ENCODE measurements at regions not wholly inside any gene's neighbourhood (a gene's known extent, or its start where the extent isn't known, plus 50 kb on each side); places are given as distances from the start of the nearest gene placed in this dataset.

GRCh38 chr18:60984510-60984909 is 348.7 kb upstream of the CDH20 start:
- DNase-seq, result peak; percentile 81

DNA sequence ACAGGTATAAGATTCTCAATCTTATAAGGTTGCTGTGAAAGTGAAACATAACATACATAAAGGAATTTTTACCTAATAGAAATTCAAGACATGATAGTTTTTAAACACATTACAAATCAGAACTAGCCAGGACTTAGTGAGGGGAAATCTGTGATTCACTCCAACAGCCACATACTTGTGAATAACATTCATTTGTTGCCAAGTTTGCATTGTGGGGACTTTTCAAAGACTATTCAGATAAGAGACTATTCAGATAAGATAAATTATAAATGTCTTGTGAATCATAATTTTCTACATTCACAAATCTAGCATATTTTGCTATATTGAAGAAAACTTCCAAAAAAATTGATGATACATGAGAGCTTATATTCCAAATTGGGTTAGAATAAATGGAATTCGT is 345.3 kb upstream of the CDH20 start:
- DNase-seq, result peak; percentile 52

DNA sequence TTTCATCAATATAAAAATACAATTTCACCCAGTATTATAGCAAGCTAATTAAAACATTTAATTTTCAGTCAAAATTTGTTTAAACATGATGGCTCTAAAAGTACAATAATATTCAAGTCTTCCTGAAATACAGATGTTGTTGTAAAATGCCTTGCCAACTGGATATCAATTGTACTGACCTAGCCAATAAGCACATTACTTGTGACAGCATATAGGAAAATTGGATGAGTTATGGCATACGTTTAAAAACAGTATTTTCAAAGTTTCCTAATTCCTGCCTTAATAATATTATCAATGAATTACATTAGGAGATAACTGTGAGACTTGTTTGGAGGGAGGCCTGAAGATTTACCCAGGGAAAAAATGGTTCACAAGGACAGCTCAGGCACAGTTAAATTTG is 336.9 kb upstream of the CDH20 start:
- no peak for DNase-seq

DNA sequence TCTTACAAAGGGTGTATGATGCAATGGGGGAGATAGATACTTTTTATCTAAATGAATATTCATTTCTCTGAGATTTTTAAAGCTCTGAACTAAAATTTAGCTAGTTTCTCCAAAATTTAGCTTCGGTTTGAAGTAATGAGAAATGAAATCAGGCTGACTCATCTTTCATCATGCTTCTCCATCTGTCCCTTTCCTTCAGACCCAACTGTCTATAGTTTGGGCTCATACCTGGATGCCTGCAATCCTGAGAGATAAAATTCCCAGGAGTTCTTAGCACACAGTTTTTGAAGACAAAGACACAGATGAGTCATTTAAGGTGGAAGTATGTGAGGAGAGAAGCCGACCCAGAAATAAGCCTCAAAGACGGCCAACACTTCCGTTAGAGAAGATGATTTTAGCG is 336.4 kb upstream of the CDH20 start:
- no peak for DNase-seq

DNA sequence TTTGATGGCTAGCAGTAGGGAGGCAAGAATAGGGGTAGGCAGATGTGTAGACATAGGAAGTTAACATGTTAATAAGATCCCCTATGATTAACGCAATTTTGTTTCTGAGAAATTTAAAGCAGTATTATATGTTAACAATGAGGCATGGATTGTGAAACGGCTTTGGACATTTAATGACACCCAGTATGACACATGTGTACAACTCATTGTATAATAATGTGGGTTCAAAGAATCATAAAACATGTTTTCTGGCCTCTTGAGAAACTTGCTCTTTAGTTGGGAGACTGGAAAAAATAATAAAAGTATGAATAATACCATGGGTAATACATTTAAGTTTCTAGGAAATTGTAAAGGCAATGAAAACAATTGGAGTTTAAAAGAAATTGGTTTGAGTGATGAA is 332.1 kb upstream of the CDH20 start:
- peak; percentile 38 for DNase-seq

- no peak for DNase-seq
Measured at GRCh38 chr18:61006687-61007224, 326.5 kb upstream of the CDH20 start.

DNA sequence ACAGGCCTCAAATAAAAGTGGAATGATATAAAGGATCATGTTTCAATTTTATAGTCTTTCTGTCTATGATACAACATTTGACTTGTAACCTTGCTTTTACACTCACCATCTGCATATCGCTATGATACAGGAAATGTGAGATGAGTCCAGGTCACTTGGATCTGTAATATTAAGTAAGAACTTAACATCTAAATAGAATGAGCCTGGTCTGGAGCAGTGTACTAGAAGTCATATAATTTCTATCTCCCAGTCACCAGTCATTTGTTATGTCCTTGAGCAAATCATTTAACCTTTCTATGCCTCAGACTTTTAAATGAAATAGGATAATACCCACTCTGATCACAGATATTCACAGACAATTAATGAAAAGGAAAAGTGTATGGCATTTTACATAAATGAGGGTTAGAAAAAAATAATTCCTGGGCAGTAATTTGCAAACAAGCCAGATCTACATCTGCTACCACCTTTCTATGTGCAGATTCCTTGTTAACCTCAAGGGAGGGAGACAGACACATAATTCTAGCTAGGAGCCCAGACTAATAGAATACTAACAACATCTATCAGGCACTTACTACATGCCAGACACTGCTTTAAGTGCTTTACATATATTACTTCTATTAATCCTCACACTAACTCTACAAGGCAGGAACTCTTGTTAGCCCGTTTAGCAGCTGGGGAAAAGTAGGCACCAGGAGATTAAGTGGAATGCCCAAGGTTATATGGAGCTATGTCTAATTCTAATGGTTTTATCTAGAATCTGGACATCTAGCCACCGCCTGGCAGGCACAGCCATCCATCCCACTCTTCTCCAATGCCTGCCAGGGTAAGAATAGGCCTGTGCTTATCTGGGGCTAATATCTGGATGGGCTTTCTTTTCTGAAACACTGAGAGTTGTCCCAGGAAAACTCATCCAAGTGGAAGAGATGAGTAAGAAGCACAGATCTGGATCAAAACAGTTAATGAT is 313.6 kb upstream of the CDH20 start:
- DNase-seq, result no peak

- no peak for DNase-seq
Measured at GRCh38 chr18:61025596-61025995, 307.6 kb upstream of the CDH20 start.

GRCh38 chr18:61031626-61032025 is 301.6 kb upstream of the CDH20 start:
- DNase-seq, result no peak

DNA sequence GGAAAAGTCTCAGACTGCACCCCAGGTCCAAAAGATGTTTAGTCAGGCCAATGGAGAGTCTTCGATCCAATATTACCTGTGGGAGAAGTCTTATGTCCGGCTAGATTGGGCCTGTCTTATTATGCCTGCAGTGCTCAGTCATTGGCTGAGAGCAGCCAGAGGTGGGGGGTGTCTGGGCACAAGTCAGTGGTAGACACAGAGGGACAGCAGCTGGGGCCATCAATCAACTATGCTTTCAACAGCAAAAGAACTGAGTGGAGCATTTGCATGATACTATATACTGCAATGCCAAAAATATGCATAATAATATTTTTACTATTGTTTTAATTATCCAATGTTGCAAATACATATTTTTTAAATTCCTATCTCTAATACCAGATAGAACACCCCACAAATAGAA is 298.6 kb upstream of the CDH20 start:
- DNase-seq, result no peak

- no peak for DNase-seq
Measured at GRCh38 chr18:61039251-61039650, 294.0 kb upstream of the CDH20 start.

DNA sequence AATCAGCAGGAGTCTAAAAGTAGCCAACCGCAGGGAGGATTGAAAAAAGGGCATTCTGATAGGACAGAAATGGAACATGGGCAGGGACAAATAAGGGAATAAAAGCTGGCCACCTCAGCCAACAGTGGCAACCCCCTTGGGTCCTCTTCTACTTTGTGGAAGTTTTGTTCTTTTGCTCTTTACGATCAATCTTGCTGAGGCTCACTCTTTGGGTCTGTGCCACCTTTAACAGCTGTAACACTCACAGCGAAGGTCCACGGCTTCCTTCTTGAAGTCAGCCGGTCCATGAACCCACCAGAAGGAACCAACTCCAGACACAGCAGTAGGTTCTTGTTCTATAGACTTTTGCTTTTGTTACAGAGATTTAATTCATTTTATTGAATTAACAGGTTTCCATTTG is 285.4 kb upstream of the CDH20 start:
- no peak for DNase-seq

- DNase-seq, result no peak
Measured at GRCh38 chr18:61057443-61057842, 275.8 kb upstream of the CDH20 start.

DNA sequence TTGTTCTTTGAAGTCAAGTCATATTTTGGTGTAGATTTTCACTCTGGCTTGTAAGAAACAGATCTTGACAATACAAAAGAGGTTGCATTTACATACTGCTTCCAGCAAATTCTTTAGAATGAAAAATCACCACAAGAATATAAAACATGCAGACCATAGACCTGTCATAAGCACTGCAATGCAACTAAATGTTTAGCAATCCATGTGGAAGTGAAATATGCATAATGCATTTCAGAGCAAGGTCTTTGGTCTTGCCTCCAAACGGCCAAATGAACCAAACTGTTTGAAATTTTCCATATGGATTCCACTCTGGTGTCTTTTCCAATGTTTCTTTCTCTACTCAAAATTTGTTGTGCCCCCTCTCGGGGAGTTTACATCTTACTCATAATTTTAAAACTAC is 271.0 kb upstream of the CDH20 start:
- no peak for DNase-seq

GRCh38 chr18:61064911-61065310 is 268.3 kb upstream of the CDH20 start:
- DNase-seq, result no peak

DNA sequence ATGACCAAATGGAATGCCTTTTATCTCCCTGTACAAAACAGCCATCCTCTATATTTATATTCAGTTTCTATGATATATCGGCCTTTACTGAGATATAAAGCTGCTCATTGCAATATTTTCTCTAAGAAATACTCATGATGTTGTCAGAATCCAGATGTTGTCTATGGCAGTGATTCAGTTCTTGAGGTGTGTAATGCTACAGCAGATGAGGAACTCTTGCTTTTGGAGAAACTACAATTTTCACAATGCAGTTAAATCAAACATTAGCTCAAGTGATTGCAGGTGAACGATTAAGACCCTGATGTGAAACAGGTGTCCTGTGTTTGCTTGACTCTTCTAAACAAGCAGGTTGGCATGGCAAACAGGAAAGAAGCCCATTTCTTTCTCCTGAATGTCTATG is 256.2 kb upstream of the CDH20 start:
- no peak for DNase-seq

GRCh38 chr18:61079714-61080113 is 253.5 kb upstream of the CDH20 start:
- no peak for DNase-seq

DNA sequence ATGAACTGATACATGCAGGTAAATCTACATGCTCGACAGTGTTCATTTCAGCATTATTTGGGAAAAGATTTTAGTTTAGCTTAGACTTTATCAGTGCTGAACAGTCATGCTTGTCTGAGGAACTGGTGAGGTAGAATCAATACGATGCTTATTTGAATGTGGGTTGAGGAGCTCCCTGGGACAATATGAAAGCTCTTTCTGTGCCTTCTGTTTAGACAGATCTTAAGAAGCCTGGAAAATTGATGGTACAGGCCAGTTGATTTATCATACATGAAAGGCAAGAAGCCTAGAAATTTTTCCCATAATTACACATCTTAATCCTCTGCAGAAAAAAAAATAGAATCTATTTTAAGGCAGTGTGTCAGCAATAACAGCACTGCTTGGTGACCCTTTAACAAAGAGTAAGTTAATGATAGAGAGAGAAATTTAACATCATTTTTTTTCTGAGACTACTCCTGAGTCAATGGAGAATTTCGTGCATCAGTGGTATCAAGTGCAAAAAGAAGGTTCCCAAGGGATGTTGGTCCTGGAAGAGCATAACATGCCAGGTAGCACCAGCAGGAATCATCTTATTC is 252.2 kb upstream of the CDH20 start:
- DNase-seq, result no peak

- no peak for DNase-seq
Measured at GRCh38 chr18:61082976-61083630, 250.1 kb upstream of the CDH20 start.

DNA sequence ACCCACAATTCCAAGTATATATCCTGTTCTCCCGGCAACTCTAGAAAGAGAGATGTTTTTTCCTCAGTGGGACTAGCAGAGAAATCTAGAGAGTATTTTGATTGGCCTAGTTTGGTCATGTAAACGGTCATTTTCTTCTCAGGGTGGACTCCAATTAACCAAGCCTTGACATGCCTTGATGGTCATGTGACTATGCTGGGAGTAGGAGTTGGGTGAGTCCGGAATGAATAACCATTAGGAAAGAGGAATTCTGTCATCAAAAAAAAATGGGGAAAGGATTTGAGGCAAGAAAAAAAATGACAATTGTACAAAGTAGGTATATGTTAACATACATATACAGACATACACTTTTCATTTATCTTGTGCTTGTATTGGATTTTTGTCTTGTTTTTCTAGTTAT is 248.2 kb upstream of the CDH20 start:
- no peak for DNase-seq

DNA sequence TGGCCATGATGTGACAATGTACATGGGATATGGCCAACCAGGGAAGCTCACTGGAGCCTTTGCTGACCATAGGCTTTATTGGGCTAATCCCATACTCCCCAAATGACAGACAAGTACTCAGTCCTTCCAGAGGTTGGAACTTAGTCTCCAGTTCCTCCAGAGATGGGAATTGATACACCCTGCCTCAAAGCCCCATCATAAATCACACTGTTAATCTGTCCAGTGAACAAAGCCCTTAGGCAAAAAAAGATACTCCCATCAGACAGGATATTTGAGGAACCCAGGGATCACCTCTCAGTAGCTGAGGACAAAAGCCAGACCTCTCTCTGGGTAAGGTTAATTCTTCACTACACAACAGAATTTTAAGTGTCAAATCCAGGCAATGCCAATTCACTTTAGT is 247.5 kb upstream of the CDH20 start:
- DNase-seq, result no peak

DNA sequence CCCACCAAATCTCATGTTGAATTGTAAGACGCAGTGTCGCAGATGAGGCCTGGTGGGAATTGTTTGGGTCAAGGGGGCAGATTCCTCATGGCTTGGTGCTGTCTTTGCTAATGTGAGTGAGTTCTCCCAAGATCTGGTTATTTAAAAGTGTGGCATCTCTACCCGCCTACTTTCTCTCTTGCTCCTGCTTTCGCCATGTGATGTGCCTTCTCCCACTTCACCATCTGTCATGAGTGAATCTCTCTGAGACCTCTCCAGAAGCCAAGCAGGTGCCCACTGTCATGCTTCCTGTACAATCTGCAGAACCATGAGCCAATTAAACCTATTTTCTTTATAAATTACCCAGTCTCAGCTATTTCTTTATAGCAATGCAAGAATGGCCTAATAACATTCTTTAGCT is 246.6 kb upstream of the CDH20 start:
- no peak for DNase-seq

DNA sequence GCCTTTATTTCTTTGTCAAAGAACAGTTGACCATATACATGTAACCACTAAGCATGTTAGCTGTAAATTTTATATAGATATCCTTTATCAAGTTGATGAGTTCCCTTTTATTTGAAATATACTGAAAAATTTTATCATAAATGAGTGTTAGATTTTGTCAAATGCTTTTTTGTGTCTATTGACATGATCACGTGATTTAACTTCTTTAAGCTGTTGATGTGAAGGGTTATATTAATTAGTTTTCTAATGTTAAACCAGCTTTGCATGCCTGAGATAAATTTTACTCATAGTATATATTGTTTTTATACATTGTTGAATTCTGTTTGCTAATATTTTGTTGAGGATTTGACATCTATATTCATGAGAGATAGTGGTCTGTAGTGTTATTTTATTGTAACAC is 241.9 kb upstream of the CDH20 start:
- no peak for DNase-seq

- no peak for DNase-seq
Measured at GRCh38 chr18:61093965-61094364, 239.3 kb upstream of the CDH20 start.
